IPS-NIHi7 (cell line): ENCODE measurements at regions not wholly inside any gene's neighbourhood (a gene's known extent, or its start where the extent isn't known, plus 50 kb on each side); places are given as distances from the start of the nearest gene placed in this dataset.

Experiments used
- DNase-seq: peaks from one replicate; pipeline ENCODE4 v3.0.0; 2012; ENCODE audit warnings: mixed read lengths; ENCODE audit errors: extremely low spot score

DNA sequence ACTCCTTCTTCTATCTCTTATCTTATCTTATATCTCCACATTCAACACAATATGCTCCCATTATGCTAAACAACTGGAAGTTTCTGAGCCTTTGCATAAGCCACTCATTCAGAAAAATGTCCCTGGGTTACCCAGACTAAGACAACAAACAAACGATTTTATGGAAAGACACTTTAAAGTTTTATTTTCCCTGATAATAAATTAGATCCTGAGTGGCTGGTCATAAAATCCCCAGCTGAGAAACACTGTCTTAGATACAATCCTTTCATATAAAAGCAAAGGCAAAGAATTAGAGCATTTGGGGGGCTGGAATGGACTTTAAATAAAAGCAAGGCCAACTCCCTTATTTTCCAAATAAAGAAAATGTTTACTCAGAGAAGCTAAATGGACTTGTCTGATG is 322.3 kb downstream of the GBE1 start:
- no peak for DNase-seq

DNA sequence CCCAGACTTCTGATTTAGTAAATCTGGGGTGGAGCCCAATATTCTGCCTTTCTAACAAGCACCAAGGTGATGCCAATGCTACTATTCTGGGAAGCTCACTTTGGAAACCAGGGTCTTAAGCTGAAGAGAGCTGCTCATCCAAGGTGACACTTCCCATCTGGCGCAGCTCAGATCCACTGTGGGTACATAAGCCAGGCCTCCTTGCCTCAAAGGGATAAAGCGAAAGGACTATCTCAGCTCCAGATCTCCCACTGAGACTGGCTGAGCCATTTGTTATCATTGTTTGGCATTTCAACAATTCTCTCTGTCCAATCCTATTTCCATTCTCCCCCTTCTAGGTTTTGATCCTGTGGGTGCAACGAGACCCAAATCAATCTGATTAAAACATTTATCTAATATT is 323.8 kb downstream of the GBE1 start:
- DNase-seq: peak; percentile 14

DNA sequence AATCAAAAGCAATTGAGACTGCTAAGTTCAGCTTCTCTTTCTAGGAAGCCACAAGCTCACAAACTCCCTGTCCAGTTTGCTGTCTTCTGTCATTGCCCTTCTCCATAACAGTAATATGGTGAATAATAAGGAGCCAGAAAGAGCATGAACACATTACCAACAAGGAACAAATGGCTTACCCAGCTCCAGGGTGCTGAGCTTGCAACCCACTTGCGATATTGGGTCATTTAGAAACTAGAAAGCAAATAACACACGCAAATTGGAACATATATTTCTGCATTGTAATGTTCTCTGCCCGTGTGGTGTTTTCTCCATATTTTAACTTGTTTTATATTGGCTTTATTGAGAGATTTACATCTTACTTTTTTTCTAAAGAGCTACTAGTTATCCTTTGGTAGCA is 325.3 kb downstream of the GBE1 start:
- DNase-seq: no peak

DNA sequence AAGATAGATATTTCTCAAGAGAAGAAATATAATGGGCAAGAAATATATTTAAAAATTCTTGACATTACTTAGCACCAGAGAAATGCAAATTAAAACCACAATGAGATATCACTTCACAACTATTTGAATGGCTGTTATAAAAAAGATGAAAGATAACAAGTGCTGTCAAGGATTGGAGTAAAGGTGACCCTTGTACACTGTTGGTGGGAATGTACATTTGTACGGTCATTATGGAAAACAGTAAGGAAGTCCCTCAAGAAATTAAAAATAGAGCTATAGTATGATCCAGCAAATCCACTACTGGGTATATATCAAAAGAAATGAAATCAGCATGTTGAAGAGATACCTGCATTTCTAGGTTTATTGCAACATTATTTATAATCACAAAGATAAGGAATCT is 326.4 kb downstream of the GBE1 start:
- no peak for DNase-seq

DNA sequence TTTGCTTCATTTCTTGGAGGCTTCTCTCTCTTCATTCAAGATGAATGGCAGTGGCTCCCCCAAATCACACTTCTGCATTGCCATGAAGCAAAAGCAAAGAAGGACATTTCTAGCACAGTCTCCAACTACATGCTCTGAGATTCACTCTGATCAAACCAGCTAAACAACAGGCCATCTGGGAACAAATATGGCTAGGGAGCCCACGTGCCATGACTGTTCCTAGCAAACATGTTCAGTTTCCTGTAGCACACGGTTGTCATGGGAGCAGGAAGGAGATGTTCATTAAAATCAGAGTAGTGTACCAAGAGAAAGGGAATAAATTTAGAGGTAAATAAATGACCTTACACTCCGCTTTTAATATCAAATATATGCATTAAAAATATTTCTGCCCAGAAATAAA is 327.3 kb downstream of the GBE1 start:
- no peak for DNase-seq

DNA sequence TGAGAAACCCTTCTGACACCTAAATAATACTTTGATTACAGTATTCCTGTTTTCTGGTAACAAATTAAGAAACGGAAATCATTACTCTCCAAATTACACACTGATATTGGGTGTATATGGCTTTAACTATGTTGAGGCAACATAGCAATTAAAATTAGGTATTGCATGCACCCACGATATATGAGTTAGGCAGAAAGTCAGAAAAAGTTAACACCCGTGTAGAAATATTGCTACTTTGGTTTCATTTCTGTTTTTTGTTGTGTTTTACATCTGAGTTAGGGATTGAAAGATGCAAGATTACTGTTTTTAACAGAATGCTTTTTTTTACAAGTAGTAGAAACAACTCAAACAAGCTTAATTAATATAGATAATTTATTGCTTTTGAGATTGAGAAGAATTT is 327.8 kb downstream of the GBE1 start:
- DNase-seq: no peak

DNA sequence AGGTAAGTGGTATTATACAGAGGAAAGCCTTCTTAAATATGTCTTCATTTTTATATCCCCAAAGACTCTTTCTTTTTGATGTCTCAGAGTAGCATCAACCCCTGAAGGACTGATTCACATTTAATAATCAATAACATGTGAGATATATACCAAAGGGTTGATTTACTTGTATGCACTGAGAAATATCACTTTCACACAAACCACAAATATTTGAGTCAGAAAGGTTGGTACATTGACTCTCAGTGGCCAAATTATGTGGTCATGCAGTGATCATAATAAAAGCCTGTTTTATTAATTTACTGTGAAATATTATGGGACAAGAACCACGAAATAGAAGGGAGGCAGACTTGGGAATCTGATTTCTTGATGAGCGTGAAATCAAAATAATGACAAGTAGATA is 329.0 kb downstream of the GBE1 start:
- no peak for DNase-seq

DNA sequence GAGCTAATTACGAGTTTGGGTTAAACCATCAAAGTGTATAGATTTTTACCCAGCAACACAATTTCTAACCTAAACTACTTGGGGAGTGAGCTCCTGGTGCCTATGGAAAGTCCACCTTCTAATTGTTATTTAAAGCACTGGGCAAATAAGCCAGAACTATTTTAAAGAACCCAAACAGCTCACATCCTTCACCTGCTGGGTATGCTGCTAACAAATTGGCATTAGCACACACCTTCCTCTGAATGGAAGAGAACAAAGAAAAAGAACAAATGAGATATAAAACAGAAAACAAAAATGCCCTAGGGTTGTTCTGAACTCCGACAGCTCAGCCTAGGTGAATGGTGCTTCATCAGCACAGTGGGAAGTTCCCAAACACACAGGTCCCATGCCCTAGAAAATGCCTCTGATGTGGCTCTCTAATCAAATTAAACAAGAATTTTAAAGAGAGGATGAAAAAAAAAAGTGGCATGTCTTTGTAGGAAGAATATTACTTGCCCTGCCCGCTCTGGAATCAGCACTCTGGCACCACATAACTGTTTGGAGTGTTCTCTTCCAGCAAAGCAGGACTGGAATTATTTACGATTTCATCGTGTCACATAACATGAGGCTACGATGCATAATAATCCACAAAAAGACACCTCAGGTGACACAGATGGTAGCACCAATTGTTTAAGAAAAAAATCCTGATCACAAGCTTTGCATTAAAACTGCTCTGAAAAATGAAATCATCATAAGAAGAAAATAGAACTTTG is 334.4 kb downstream of the GBE1 start:
- DNase-seq: no peak

DNA sequence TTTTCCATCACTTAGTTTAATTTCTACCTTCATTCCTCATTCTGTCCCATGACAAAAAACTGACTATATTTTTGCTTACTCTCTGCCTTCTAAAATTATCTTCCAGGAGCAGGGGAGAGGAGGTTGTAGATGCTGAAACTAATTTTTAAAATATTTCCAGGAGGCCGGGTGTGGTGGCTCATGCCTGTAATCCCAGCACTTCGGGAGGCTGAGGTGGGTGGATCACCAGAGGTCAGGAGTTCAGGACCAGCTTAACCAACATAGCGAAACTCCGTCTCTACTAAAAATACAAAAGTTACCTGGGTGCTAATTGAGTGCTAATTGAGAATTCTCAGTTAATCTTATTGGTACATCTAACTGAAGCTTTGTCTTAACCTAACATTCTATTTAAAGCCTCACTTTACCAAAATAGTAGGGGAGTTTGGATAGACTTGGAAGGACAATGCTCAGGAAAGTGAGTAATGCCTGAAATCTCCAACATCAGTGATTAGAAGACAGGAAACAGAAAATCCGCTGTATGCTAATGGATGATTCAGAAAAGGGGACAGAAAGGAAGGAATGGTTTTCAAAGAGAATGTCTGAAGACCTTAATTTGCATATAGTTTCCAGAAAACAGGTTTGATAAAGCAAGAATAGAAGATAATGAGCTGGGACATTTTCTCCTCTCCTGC is 336.1 kb downstream of the GBE1 start:
- peak; percentile 17 for DNase-seq

DNA sequence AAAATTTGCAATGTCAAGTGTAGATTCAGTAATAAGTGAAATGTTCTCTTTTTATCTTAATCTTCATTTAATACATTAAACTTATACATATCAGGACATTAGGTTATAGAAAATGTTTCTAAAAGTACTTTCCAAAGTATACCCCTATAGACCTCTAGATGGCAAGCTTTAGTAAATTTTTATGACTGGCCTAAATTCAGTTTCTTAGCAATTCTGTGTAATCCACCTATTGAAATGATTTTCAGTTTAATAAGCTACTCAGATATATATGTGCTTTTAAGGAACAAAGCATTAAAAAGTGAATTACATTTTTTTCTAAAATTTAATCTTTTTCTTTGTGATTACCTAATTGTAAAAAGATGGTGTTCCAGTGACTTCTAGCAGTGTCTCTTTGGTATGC is 342.2 kb downstream of the GBE1 start:
- no peak for DNase-seq

DNA sequence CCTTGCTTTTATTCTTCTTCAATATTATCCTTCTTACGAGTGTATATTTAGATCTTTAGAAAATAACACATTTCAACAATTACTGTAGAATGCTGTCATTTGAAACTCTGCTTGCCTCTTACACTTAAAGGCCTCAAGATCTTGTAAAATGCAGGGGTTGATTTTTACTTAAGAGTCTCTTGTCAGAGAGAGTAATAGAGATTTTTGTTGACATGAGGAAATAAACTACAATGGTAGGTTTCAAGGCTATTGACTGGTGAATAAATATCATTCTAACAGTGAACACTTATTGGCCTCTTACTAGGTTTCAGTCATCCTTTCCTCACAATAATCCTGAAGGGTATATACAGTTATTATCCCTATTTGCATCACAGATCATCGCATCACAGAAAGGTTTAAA is 344.6 kb downstream of the GBE1 start:
- DNase-seq: no peak

DNA sequence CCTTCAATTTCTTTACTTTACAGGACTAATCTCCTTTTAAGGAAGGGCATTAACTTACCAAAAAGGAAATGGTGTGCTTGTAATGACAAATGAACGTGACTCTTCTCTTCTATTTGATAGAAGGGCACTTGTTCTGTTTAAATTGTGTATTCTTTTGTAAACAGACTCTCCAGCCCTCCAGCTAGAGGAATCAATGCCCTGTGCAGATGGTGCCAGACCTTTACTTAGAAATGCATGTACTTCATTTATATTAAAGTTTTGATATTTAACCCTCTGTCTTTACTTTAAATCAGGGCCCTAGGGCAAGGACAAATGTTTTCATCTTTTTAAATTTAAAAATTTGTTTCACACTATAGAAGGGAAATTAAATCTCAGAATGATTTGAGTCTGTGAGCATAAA is 355.1 kb downstream of the GBE1 start:
- DNase-seq: no peak

DNA sequence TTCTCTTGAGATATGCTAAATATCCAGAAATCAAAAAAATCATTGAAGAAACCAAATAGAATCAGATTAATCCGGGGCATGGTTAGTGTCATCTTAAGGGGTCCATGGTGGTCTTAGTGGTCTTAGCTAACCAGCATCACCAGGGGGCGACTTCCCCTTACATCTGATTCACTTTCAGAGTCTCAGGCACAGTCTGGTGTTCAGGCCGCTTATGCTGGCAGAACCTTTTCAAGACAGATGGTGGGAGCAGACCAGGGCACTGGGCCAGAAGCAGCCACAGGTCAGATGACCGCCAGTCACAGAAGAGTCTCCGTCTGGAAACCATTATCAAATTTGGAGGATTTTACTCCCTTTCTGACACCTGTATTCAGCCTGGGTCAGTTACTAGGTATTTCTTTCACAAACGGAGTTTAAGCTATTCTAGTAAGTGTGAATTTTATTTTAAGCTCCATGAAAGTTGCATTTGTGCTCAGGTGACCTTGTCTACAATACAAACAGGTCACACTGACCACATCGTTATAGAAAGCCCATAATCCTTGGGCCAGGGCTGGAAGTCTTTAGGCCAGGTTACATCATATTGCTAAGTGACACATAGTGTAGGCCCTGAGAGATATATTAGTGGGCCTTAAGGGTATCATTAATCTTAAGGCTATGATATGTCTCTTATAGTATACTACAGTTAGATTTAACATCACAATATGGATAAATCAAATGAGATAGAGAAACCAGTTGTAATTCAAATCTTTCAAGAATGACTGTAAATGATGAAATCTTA is 365.5 kb downstream of the GBE1 start:
- DNase-seq: peak; percentile 45

DNA sequence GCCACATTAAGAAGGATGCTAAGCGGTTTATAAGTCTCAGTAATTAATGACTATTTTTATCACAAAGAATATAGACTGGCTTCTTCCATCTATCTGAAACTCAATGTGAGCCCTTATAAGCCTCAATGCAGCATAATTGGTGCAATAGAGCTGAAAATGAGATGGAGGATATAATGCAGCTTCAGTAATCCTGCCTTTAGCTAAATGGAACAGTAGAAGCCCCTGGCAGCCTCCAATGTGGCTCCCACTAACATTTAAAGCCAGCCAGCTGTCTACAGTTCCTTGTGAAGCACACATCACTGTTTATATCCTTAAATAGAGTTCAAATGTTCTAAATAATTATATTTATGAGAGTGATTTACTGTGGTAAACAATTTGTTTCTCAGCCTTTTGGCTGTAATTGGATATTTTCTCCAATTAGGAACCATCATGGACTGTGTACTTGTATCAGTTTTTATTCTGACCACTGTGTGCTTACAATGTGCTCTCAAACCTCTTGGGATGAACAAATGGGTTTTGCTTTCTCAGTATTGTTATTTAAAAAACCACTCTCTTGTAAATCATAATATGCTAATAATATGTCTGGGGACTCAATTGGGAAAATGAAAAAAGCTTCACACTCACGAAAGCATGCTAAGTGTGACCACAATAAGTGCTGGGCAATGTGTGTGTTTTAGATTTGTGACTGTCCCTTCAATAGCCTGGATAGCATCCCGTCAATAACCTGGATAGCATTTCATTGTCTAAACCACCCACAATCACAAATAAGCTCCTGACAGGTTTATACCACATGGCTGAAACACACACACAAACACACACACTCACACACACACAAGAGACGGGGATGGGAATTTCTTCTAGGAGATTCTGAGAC is 366.6 kb downstream of the GBE1 start:
- DNase-seq: no peak

DNA sequence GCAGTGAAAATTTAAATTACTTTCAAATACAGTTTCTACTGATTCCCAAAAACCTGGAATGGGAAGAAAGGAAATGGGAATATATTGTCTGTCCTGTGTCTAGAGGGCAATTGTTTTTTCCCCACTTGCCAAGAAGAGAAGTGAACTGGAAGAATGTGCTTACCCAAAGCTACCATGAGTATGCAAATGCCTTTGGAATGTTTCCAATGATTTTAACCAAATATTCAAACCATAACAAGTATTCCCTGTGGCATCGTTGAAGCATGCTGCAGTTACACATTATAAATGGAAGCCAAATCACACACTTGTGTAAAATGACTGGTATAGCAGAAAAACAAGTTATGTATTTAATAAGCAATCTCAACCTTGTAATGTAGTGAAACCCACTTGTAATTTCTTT is 368.2 kb downstream of the GBE1 start:
- no peak for DNase-seq

DNA sequence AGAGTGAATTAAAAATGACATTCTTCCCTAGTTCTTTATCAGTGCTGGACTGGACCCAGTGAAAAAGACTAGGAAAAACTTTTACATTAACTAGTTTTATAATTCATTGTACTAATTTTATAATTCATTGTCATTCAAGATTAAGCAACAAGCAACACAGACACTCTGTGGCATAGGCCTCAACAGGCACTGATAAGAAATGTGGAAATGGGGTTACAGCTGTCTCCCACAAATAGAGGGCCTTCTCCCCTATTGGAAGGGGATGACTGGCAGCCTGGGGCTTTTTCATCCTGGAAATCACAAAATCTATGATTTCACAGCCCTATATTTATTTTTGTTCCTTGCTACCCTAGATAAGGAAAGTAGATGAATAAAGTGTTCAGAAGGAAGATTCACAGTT is 370.6 kb downstream of the GBE1 start:
- DNase-seq: no peak

DNA sequence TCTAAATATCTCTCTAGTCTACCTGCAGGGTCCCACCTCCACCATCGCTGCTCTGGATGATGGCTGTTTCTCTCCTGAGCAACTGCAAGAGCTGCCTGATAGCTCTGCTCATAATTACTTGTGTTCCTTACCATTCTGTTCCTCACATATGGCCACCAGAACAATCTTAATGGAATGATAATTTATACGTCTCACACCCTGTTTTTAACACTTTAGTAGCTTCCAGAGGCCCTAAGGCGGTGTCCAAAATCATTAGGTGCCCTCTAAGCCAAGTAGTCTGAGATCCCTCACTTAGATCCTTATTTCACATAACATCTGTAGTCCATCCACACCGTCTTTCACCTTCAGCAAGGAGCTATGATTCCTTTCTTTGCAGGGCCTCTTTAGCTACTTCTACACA is 373.3 kb downstream of the GBE1 start:
- no peak for DNase-seq

DNA sequence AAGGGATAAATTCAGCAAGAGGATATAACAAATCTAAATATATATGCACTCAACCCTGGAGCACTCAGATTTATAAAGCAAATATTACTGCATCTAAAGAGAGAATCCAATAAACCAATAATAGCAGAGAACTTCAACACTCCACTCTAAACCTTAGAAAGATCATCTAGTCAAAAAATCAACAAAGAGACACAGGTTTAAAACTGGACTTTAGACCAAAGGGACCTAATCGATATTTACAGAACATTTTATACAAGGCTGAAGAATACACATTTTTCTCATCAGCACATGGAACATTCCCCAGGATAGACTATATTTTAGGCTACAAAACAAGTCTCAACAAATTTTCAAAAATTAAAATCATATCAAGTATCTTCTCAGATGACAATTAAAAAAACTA is 379.0 kb downstream of the GBE1 start:
- DNase-seq: no peak

DNA sequence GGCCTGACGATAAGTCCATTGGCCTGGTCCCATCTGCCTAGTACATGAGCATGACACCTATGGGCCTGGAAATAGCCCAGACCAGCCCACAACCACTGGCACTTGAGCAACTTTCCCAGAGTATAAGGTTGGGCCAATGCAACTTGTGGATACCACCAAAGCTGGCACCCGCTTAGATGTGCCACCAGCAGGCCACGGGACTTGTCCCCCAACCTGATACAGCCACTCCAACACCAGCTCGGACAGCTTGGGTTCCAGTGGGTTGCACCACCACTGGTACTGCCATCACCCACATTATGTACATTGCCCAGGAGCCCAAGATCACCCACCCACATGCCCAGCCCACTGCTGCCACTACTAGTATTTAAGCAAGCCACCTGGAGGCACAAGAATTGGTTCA is 381.2 kb downstream of the GBE1 start:
- DNase-seq: no peak

DNA sequence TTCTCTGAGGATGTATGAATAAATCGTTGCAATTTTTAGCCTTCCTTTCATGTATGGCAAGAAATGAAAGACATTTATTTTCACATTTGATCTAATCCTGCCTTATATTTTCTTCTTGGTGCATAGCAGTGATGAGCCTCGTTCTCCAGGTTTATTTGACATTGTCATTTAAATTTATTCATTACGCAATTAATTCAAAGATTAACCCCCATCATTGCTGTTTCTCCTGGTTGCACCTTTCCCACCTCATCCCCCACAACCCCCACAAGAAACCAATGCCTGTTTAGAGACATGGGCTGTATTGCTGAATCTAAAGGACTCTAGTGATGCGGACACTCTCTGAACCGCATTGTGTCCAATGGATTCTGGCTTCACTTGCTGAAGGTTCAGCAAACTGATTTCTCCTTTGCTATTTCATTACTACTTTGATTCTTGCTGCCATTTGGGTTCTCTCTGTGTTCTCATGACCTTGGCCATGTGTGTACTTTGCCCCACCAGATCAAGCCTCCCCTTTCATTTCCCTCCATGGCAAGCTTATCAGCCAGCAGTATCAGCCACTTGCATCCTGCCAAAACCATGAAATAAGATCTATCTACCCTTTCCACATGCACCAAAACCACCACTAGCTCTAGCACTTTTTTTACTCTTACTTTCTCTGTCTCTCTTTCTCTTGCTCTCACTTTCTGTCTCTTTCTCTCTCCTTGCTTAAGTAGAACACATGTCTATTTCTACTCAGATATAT is 382.7 kb downstream of the GBE1 start:
- DNase-seq: no peak

DNA sequence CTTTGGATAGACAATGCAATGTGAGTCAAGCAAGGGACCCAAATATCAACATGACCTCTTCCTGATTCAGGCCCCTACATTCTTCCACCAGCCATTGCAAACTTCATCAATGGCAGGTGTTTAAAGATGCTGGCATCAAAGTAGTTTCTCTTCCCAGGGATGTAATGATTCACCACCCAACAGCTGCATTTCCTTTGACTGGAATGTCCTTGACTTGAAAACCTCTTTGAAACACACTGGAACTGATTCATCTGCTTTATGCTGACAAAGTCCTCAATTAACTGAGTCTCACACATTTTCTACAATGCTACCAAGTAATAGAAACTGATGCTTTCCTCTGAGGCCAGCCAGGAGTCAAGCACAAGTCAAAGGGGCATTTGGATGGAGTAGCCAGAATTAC is 385.5 kb downstream of the GBE1 start:
- no peak for DNase-seq
